T-helper 2 cell treated with Interferon-gamma antibody and Interleukin-4, amounts not matched to agents 5 μg/mL and 100 μg/mL, for 36 hours (primary cell): ENCODE measurements at regions not wholly inside any gene's neighbourhood (a gene's known extent, or its start where the extent isn't known, plus 50 kb on each side); places are given as distances from the start of the nearest gene placed in this dataset.
A peak's percentile ranks its signal among the peaks of the same experiment; 100 is the strongest.
"Not testable (repeated sequence)": the region's sequence is repeated elsewhere in the genome, so short reads cannot be mapped to it uniquely, and the experiment has no call there.

Source experiments
- DNase-seq: peaks from one replicate; pipeline ENCODE4 v3.0.0; 2021; ENCODE audit warnings: low spot score
- H3K27ac Mint-ChIP-seq: one replicate; pipeline ENCODE4 v1.8.0; 2021; ENCODE audit warnings: mild to moderate bottlenecking, mixed read lengths
- H3K27me3 Mint-ChIP-seq: one replicate; pipeline ENCODE4 v1.8.0; 2021; ENCODE audit warnings: low read depth, mixed read lengths
- H3K36me3 Mint-ChIP-seq: one replicate; pipeline ENCODE4 v1.8.0; 2021; ENCODE audit warnings: low read depth, mixed read lengths
- H3K4me1 Mint-ChIP-seq: one replicate; pipeline ENCODE4 v1.8.0; 2021; ENCODE audit warnings: low read depth, mixed read lengths
- H3K4me3 Mint-ChIP-seq: one replicate; pipeline ENCODE4 v1.8.0; 2022; ENCODE audit warnings: mild to moderate bottlenecking, moderate library complexity, mixed read lengths
- H3K9me3 Mint-ChIP-seq: one replicate; pipeline ENCODE4 v1.8.0; 2021; ENCODE audit warnings: mixed read lengths

DNA sequence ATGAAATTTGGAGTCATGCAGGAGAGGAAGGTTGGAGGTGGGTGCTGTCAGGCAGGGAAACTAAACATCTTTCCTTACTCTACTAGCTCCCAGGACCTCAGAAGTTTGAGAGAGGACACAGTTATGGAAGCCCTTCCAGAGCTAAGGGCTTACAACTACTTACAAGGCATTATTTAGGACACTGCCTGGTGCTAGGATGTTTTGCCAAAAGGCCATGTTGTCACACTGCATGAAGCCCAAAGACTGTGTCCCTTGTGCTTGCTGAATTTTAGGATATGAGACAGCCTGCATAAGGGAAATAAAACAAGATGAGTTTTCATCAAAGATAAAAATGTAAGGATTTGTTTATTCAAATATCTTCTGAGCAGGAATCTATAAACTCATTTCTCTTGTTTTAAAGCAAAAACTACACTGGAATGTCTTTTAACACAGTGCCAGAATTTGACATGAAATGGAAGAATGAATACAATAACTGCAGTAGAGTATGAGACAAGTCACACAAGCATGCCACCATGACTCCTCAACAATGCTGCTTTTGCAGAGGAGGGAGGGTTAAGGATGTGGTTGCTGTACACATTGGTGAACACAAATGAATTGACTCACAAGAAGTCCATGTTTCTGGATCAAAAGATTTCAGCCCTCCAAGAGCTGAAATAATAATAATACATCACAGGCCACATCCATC, 258.4 kb downstream of the SPRY2 start:
- Mint-ChIP-seq H3K27me3 (no peaks in the 10 kb centered on the region), H3K4me3 (no peak overlapping the region), H3K4me1 (no peaks in the 10 kb centered on the region), H3K36me3 (no peaks in the 10 kb centered on the region), H3K27ac (no peak overlapping the region), H3K9me3 (no peaks in the 10 kb centered on the region)
- DNase-seq = no peak

DNA sequence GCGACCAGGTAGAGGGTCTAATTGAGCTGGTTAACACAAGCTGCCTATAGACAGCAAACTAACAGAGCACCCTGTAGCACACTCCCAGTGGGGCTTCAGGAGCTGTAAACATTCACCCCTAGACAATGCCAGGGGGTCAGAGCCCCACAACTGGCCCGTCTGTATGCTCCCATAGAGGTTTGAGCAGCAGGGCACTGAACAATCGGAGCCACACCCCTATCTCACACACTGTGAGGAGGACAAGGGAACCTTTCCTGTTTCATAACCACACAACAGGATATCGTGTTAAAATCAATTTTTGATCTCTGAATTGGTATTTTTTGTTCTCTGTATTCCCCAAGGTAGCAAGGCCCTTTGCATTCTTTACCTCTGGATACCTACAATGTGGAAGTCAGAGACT, 266.1 kb downstream of the SPRY2 start:
- Mint-ChIP-seq H3K4me3 (no peak overlapping the region), H3K27me3 (no peaks in the 10 kb centered on the region), H3K36me3 (no peaks in the 10 kb centered on the region), H3K27ac (no peak overlapping the region), H3K9me3 (no peaks in the 10 kb centered on the region), H3K4me1 (no peaks in the 10 kb centered on the region)
- DNase-seq = no peak

DNA sequence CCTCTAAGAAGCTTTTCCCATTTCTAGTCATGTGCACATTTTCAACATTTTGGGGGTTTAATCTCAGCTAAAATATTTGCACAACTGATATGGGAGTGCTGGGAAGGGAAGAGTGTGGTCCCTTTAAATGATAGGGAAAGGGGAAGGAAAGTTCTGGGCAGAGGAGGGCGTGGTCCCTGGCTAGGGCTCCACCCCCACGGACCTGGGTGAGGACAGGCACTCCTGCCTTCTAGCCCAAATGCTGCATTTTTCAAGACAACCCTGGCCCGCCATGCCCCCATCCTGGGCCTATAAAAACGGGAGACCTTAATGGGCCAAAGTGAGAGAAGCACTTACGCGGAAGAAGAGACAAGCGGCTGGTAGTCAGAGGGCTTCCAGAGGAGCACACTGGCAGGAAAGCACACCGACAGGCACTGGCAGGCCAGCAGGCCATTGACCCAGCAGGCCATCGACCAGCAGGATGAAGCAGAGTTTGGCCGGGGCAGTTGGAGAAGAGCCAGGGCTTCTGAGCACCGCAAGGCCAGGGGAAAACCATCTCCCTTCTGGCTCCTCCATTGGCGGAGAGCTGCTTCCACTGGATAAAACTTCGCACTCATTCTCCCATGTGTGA, 266.7 kb downstream of the SPRY2 start:
- no peak overlapping the region for H3K4me3 Mint-ChIP-seq
- no peak overlapping the region for H3K27ac Mint-ChIP-seq
- no peaks in the 10 kb centered on the region for H3K27me3 Mint-ChIP-seq
- no peaks in the 10 kb centered on the region for H3K4me1 Mint-ChIP-seq
- no peaks in the 10 kb centered on the region for H3K36me3 Mint-ChIP-seq
- H3K9me3 Mint-ChIP-seq = no peaks in the 10 kb centered on the region
- no peak for DNase-seq

DNA sequence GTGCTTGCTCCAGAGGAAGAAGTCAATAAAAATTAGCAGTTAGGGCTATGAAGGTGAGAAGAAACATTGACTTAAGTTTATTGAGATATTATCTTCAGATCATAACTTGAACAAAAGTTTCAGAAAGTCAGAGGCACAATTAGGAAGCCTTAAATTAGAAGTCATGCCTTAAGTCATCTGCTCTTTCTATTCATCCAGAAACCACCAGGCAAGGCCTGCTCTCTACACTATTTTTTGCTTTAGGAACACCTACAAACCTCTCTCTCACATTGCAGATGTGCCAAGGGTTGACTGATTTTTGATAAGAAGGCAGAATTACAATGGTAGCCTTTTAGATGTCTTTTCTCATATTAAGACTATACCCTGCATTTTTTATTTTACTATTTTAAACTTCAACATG, 268.7 kb downstream of the SPRY2 start:
- no peaks in the 10 kb centered on the region for H3K27me3 Mint-ChIP-seq
- H3K4me3 Mint-ChIP-seq = no peak overlapping the region
- H3K27ac Mint-ChIP-seq = no peak overlapping the region
- no peaks in the 10 kb centered on the region for H3K9me3 Mint-ChIP-seq
- H3K36me3 Mint-ChIP-seq = no peaks in the 10 kb centered on the region
- H3K4me1 Mint-ChIP-seq = no peaks in the 10 kb centered on the region
- DNase-seq = no peak

DNA sequence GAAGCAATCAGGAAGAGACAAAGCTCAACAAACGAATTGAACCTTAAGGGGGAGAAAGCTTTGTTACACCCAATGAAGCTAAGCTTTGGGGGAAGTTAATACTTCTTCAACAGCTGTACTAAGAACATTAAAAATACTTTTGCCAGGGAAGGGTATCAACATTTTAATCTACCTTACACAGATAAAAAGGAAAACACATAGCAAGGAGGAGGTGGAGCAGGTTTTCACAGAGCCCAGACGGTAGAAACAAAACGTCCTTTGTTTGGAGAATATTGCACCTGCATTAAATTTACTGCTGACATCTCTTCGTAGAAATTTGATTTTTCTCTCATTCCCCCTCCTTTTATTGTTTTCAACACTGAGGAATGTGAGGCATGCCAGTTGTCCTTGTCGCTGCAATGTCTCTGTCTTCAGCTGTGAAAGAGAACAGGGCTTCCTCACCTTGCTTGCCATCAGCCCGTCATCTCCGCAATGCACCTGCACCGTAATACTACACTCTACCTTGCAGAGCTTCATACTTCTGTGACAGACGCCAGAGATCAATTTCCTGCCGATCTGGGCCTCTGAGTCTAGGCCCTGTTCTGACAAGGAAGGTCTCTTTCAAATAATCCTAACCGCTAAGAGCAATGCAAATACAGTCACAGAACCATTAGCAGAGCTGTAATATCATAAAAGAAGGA, 270.8 kb downstream of the SPRY2 start:
- no peaks in the 10 kb centered on the region for H3K9me3 Mint-ChIP-seq
- H3K27ac Mint-ChIP-seq = no peak overlapping the region
- DNase-seq = no peak
- no peaks in the 10 kb centered on the region for H3K36me3 Mint-ChIP-seq
- no peaks in the 10 kb centered on the region for H3K27me3 Mint-ChIP-seq
- no peak overlapping the region for H3K4me3 Mint-ChIP-seq
- no peaks in the 10 kb centered on the region for H3K4me1 Mint-ChIP-seq

DNA sequence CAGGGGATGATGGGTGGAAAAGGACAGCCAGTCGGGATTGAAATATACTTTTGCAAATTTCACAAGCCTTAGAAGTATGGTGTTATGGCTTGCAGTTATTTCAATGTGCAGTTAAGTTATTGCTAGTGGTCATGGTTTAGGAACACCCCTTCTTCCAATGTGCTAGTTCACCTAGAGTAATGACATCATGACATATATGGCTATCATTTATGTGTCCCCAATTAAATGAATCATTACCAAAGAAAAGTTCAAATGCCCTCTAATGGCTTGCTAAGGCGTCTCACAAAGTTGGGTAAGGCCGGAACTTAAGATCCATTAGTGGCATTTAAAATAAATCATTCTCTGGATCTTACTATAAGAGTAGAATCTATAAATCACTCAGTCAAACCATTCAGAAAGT, 271.6 kb downstream of the SPRY2 start:
- H3K4me1 Mint-ChIP-seq = no peaks in the 10 kb centered on the region
- H3K36me3 Mint-ChIP-seq = no peaks in the 10 kb centered on the region
- DNase-seq = no peak
- no peaks in the 10 kb centered on the region for H3K9me3 Mint-ChIP-seq
- H3K27ac Mint-ChIP-seq = no peak overlapping the region
- H3K27me3 Mint-ChIP-seq = no peaks in the 10 kb centered on the region
- no peak overlapping the region for H3K4me3 Mint-ChIP-seq

DNA sequence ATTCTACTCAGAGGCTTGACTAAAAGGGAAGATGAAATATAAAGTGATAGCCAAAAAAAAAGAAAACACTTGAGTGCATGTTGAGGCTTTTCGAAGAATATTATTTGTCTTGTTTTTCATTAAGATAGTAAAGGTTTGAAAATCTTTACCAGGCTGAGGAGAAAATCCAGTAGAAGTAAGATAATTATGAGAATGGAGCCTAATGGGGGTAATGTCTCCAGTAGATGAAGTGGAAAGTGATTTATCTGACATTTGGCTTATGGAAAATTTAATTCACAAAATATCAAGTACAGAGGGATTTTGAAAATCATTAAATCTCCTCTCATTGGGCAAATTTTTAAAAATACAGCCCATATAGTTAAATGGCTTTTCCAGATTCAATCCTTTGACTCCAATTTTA, 274.9 kb downstream of the SPRY2 start:
- no peaks in the 10 kb centered on the region for H3K36me3 Mint-ChIP-seq
- no peak overlapping the region for H3K4me3 Mint-ChIP-seq
- DNase-seq = no peak
- H3K27me3 Mint-ChIP-seq = no peaks in the 10 kb centered on the region
- no peaks in the 10 kb centered on the region for H3K4me1 Mint-ChIP-seq
- H3K9me3 Mint-ChIP-seq = no peaks in the 10 kb centered on the region
- no peak overlapping the region for H3K27ac Mint-ChIP-seq

DNA sequence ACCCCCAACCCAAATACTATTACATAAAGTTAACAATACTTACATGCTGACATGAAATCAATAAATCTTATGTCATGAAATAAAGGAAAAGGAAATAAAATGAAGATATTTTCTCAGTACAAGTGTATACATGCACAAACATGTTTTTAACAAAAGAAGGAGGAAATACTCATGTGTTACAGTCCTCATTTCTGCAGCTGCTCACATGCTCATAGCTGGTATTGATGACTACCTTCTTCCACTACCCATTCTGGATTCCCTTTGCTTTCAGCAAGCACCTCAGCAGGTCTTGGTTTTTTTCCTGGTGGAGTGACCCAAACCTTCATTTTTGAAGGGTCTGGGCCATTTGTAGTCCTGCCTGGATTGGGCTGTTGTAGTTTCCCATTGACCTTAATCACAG, 278.5 kb downstream of the SPRY2 start:
- H3K27ac Mint-ChIP-seq, H3K27me3 Mint-ChIP-seq, H3K36me3 Mint-ChIP-seq, H3K4me3 Mint-ChIP-seq, H3K4me1 Mint-ChIP-seq, H3K9me3 Mint-ChIP-seq, DNase-seq: not testable (repeated sequence)

DNA sequence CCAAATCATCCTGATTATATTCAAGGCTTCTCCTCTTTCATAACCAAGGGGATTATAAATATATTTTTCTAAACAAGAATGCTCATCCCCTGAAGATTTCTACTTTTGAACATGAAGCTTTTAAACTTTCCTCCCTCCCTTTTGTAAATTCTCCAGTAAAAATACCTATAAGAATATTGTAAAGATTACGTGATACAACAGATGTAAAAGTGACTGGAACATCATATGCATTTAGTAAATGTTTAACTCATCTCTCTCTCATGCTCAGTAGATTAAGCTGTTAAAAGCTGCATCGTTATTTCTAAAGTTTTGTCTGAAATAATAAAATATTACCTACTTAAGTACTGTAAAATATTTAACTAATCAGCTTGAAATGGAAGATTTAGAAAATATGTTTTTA, 281.1 kb downstream of the SPRY2 start:
- no peaks in the 10 kb centered on the region for H3K27me3 Mint-ChIP-seq
- no peaks in the 10 kb centered on the region for H3K9me3 Mint-ChIP-seq
- H3K27ac Mint-ChIP-seq = no peak overlapping the region
- no peak overlapping the region for H3K4me3 Mint-ChIP-seq
- H3K36me3 Mint-ChIP-seq = no peaks in the 10 kb centered on the region
- H3K4me1 Mint-ChIP-seq = no peaks in the 10 kb centered on the region
- DNase-seq = no peak

DNA sequence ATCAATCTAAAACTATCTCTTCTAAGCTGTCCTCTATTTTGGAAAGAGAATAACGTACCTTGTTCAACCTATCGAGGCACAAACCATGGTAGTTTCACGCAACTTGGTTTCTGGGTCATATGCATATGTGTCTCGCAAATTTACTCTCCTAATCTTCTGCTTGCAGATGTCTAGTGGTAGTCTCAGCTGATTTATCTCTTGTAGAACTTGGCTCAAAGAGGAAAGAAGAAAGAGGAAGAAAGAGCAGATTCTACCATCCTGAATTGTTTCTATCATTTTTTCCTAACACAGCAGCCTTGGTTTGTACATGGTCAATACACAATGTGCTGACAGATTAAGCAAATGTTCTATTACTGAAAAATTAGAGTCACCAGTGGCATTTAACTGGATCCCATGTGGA, 282.3 kb downstream of the SPRY2 start:
- Mint-ChIP-seq H3K36me3 (no peaks in the 10 kb centered on the region), H3K4me3 (no peak overlapping the region), H3K9me3 (no peaks in the 10 kb centered on the region), H3K4me1 (no peaks in the 10 kb centered on the region), H3K27ac (no peak overlapping the region), H3K27me3 (no peaks in the 10 kb centered on the region)
- DNase-seq = no peak

DNA sequence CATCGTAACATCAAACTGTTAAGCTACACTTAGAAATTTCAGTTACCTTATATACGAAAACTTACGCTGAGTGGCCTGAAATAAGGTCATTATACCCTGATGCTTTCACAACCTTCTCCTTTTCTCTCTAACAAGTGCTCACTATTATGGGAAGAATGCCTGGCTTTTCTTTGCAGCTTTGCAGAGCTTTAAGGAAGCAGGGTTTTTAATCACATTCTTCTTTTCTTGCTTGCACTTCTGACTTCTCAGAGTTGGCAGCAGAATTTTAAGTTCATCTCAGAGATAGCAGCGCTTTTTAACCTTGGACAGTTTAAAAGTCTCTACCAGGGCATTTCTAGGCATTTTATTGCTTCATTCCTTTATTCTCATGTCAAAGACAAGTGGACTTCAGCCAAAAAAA, 285.1 kb downstream of the SPRY2 start:
- no peaks in the 10 kb centered on the region for H3K4me1 Mint-ChIP-seq
- no peaks in the 10 kb centered on the region for H3K36me3 Mint-ChIP-seq
- DNase-seq = no peak
- H3K27ac Mint-ChIP-seq = no peak overlapping the region
- H3K27me3 Mint-ChIP-seq = no peaks in the 10 kb centered on the region
- no peaks in the 10 kb centered on the region for H3K9me3 Mint-ChIP-seq
- no peak overlapping the region for H3K4me3 Mint-ChIP-seq

DNA sequence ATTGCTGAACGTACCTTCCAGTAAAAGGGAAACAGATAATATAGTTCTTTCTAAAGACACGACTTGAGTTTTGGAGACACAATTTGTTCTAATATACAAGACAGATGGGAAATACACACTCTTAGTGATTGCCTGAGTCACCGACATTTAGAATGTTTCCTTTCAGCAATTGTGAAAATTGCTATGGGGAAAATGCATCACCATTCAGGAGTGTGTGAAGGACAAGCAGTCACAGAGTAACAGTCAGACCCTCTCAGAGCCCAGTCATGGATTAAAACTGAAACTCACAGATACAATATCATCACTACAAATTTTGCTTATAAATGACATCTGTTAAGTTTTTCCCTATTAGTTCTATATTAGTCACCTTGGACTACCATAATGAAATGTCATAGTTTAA, 286.1 kb downstream of the SPRY2 start:
- Mint-ChIP-seq H3K36me3 (no peaks in the 10 kb centered on the region), H3K4me3 (no peak overlapping the region), H3K27ac (no peak overlapping the region), H3K27me3 (no peaks in the 10 kb centered on the region), H3K4me1 (no peaks in the 10 kb centered on the region), H3K9me3 (no peaks in the 10 kb centered on the region)
- no peak for DNase-seq

DNA sequence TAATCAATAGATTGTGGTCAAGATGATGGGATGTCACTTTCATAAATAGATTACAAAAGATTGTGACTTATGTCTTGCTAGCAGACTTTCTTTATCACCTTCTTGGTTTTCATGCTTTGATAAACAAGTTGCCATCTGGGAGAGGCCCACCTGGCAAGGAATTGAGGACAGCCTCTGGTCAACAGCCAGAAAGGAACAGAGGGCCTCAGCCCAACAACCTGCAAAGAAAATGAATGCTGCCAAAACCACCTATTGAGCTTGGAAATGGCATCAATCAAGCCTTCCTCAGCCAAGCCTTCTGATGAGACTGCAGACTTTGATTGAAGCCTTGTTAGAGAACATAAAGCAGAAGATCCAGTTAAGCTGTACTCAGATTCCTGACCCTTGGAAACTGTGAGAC, 288.6 kb downstream of the SPRY2 start:
- DNase-seq = no peak
- Mint-ChIP-seq H3K9me3 (no peaks in the 10 kb centered on the region), H3K4me1 (peaks cover 8% of the 10 kb centered on the region), H3K27ac (no peak overlapping the region), H3K4me3 (no peak overlapping the region), H3K36me3 (no peaks in the 10 kb centered on the region), H3K27me3 (no peaks in the 10 kb centered on the region)

DNA sequence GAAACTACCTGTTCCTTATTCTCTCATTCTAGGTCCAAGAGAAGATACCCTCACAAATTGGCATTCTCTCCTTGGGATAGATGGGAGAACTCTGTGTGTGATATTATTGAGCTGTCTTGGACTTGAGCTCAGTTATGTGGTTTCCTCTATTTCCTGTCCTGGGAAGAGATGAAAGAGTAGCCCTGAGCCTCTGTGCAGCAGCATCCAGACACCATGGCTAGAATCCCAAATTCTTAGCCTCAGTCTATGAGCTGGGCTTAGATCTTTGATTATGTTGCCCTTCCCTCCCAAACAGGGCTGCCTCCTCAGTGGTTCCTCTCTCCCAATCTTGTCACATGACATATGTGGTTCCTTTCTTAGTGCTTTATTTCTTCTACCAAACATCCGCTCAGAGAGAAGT, 290.7 kb downstream of the SPRY2 start:
- DNase-seq = no peak
- H3K4me1 Mint-ChIP-seq = peaks cover 8% of the 10 kb centered on the region
- no peaks in the 10 kb centered on the region for H3K27me3 Mint-ChIP-seq
- no peaks in the 10 kb centered on the region for H3K36me3 Mint-ChIP-seq
- H3K9me3 Mint-ChIP-seq = no peaks in the 10 kb centered on the region
- H3K27ac Mint-ChIP-seq = no peak overlapping the region
- H3K4me3 Mint-ChIP-seq = no peak overlapping the region

DNA sequence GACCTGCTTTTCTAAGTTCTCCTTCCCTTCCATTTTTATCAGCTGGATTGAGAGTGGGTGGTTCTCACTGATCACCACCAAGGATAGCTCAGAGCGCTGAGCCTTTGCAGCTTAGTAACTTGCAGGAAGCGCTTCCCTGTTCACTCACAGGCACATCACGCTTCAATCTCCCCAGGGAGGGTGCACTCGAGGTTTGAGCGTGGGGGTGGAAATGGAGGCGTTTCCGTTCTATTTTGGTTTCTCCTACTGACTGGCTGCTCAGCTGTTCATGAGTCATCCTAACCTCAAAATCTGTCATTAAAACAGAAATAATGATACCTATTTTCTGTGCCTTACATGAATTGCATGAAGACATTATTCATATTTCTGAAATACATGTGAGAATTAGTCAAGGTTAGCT, 292.1 kb downstream of the SPRY2 start:
- Mint-ChIP-seq H3K9me3 (no peaks in the 10 kb centered on the region), H3K4me1 (peaks cover 8% of the 10 kb centered on the region), H3K27ac (no peak overlapping the region), H3K27me3 (no peaks in the 10 kb centered on the region), H3K4me3 (no peak overlapping the region), H3K36me3 (no peaks in the 10 kb centered on the region)
- DNase-seq = peak; percentile 67
